ENCODE measurements at regions not wholly inside any gene's neighbourhood (a gene's known extent, or its start where the extent isn't known, plus 50 kb on each side); places are given as distances from the start of the nearest gene placed in this dataset.

GRCh38 chr4:170589597-170590191 is 499.9 kb upstream of the AADAT start:
- Mint-ChIP-seq H3K36me3 (no peaks in the 10 kb centered on the region), H3K27ac (no peak overlapping the region), H3K9me3 (peaks cover 5% of the 10 kb centered on the region), H3K4me1 (ENCODE audit: low read depth in 2 of 2) (no peaks in the 10 kb centered on the region), H3K27me3 (no peaks in the 10 kb centered on the region), H3K4me3 (no peak overlapping the region)
- DNase-seq (ENCODE audit: low spot score) (no peak), ATAC-seq (no peak)

GRCh38 chr4:170581969-170582368 is 492.2 kb upstream of the AADAT start:
- Mint-ChIP-seq H3K4me1 (ENCODE audit: low read depth in 2 of 2) (no peaks in the 10 kb centered on the region), H3K9me3 (peaks cover 14% of the 10 kb centered on the region), H3K27ac (no peak overlapping the region), H3K27me3 (no peaks in the 10 kb centered on the region), H3K36me3 (peaks cover 12% of the 10 kb centered on the region), H3K4me3 (no peak overlapping the region)
- no peak for DNase-seq (ENCODE audit: low spot score)
- no peak for ATAC-seq

GRCh38 chr4:170581322-170581721 is 491.6 kb upstream of the AADAT start:
- no peak overlapping the region for H3K4me3 Mint-ChIP-seq
- H3K27ac Mint-ChIP-seq, result no peak overlapping the region
- H3K36me3 Mint-ChIP-seq, result peaks cover 12% of the 10 kb centered on the region
- DNase-seq (ENCODE audit: low spot score) (no peak), ATAC-seq (no peak)
- H3K9me3 Mint-ChIP-seq, result peaks cover 16% of the 10 kb centered on the region
- H3K4me1 Mint-ChIP-seq (ENCODE audit: low read depth in 2 of 2), result no peaks in the 10 kb centered on the region
- no peaks in the 10 kb centered on the region for H3K27me3 Mint-ChIP-seq

GRCh38 chr4:170580651-170581050 is 490.9 kb upstream of the AADAT start:
- H3K4me1 Mint-ChIP-seq (ENCODE audit: low read depth in 2 of 2), result no peaks in the 10 kb centered on the region
- no peaks in the 10 kb centered on the region for H3K27me3 Mint-ChIP-seq
- peaks cover 16% of the 10 kb centered on the region for H3K9me3 Mint-ChIP-seq
- no peak overlapping the region for H3K4me3 Mint-ChIP-seq
- H3K27ac Mint-ChIP-seq, result no peak overlapping the region
- peaks cover 12% of the 10 kb centered on the region for H3K36me3 Mint-ChIP-seq
- ATAC-seq (no peak), DNase-seq (ENCODE audit: low spot score) (no peak)

GRCh38 chr4:170538821-170539473 is 449.2 kb upstream of the AADAT start:
- Mint-ChIP-seq H3K27me3 (no peaks in the 10 kb centered on the region), H3K9me3 (peaks cover 19% of the 10 kb centered on the region), H3K36me3 (peaks cover 6% of the 10 kb centered on the region), H3K4me3 (no peak overlapping the region), H3K27ac (no peak overlapping the region), H3K4me1 (ENCODE audit: low read depth in 2 of 2) (no peaks in the 10 kb centered on the region)
- ATAC-seq (no peak), DNase-seq (ENCODE audit: low spot score) (no peak)

- no peak overlapping the region for H3K27ac Mint-ChIP-seq
- peaks cover 6% of the 10 kb centered on the region for H3K36me3 Mint-ChIP-seq
- no peak overlapping the region for H3K4me3 Mint-ChIP-seq
- no peak for DNase-seq (ENCODE audit: low spot score)
- no peak for ATAC-seq
- H3K9me3 Mint-ChIP-seq, result peaks cover 17% of the 10 kb centered on the region
- no peaks in the 10 kb centered on the region for H3K27me3 Mint-ChIP-seq
- H3K4me1 Mint-ChIP-seq (ENCODE audit: low read depth in 2 of 2), result no peaks in the 10 kb centered on the region
These were observed 440.3 kb upstream of the AADAT start for GRCh38 chr4:170529748-170530722.

GRCh38 chr4:170526471-170526870 is 436.7 kb upstream of the AADAT start:
- no peaks in the 10 kb centered on the region for H3K36me3 Mint-ChIP-seq
- no peaks in the 10 kb centered on the region for H3K27me3 Mint-ChIP-seq
- ATAC-seq, result no peak
- peaks cover 10% of the 10 kb centered on the region for H3K9me3 Mint-ChIP-seq
- no peak overlapping the region for H3K4me3 Mint-ChIP-seq
- H3K4me1 Mint-ChIP-seq (ENCODE audit: low read depth in 2 of 2), result no peaks in the 10 kb centered on the region
- H3K27ac Mint-ChIP-seq, result no peak overlapping the region
- DNase-seq (ENCODE audit: low spot score), result no peak

GRCh38 chr4:170522427-170522970 is 432.7 kb upstream of the AADAT start:
- ATAC-seq (no peak), DNase-seq (ENCODE audit: low spot score) (no peak)
- no peak overlapping the region for H3K27ac Mint-ChIP-seq
- H3K4me1 Mint-ChIP-seq (ENCODE audit: low read depth in 2 of 2), result no peaks in the 10 kb centered on the region
- no peaks in the 10 kb centered on the region for H3K36me3 Mint-ChIP-seq
- no peak overlapping the region for H3K4me3 Mint-ChIP-seq
- peaks cover 6% of the 10 kb centered on the region for H3K9me3 Mint-ChIP-seq
- H3K27me3 Mint-ChIP-seq, result no peaks in the 10 kb centered on the region

GRCh38 chr4:170497689-170498088 is 407.9 kb upstream of the AADAT start:
- no peak for ATAC-seq

GRCh38 chr4:170497112-170497511 is 407.4 kb upstream of the AADAT start:
- Mint-ChIP-seq H3K9me3 (peaks cover 10% of the 10 kb centered on the region), H3K27ac (no peak overlapping the region), H3K27me3 (no peaks in the 10 kb centered on the region), H3K4me3 (no peak overlapping the region), H3K36me3 (peaks cover 5% of the 10 kb centered on the region), H3K4me1 (ENCODE audit: low read depth in 2 of 2) (no peaks in the 10 kb centered on the region)
- DNase-seq (ENCODE audit: low spot score) (no peak), ATAC-seq (peak in 1 of 2 donors; percentile 36)

More at GRCh38 chr4:170497689-170498088, 407.9 kb upstream of the AADAT start:
- peaks cover 10% of the 10 kb centered on the region for H3K9me3 Mint-ChIP-seq
- no peaks in the 10 kb centered on the region for H3K27me3 Mint-ChIP-seq
- no peak overlapping the region for H3K27ac Mint-ChIP-seq
- peaks cover 5% of the 10 kb centered on the region for H3K36me3 Mint-ChIP-seq
- DNase-seq (ENCODE audit: low spot score), result no peak
- H3K4me3 Mint-ChIP-seq, result no peak overlapping the region
- no peaks in the 10 kb centered on the region for H3K4me1 Mint-ChIP-seq (ENCODE audit: low read depth in 2 of 2)

GRCh38 chr4:170491981-170492380 is 402.2 kb upstream of the AADAT start:
- Mint-ChIP-seq H3K4me1 (ENCODE audit: low read depth in 2 of 2) (no peaks in the 10 kb centered on the region), H3K36me3 (no peaks in the 10 kb centered on the region), H3K4me3 (no peak overlapping the region), H3K9me3 (peaks cover 3% of the 10 kb centered on the region), H3K27ac (no peak overlapping the region), H3K27me3 (no peaks in the 10 kb centered on the region)
- ATAC-seq (no peak), DNase-seq (ENCODE audit: low spot score) (no peak)

- Mint-ChIP-seq H3K36me3 (no peaks in the 10 kb centered on the region), H3K9me3 (no peaks in the 10 kb centered on the region), H3K4me3 (no peak overlapping the region), H3K4me1 (ENCODE audit: low read depth in 2 of 2) (no peaks in the 10 kb centered on the region), H3K27me3 (no peaks in the 10 kb centered on the region), H3K27ac (no peak overlapping the region)
- DNase-seq (ENCODE audit: low spot score) (no peak), ATAC-seq (no peak)
These were observed 386.6 kb upstream of the AADAT start for GRCh38 chr4:170476351-170476750.

GRCh38 chr4:170465429-170465828 is 375.7 kb upstream of the AADAT start:
- Mint-ChIP-seq H3K36me3 (no peaks in the 10 kb centered on the region), H3K4me3 (no peak overlapping the region), H3K27ac (no peak overlapping the region), H3K9me3 (no peaks in the 10 kb centered on the region), H3K4me1 (ENCODE audit: low read depth in 2 of 2) (no peaks in the 10 kb centered on the region), H3K27me3 (no peaks in the 10 kb centered on the region)
- DNase-seq (ENCODE audit: low spot score) (no peak), ATAC-seq (no peak)

Measured in natural killer cell treated with Interleukin-12 subunit alpha and Interleukin-12 subunit beta and Interleukin-15 and Interleukin-18, amount 100 ng/mL, for 72 hours (primary cell).